Neural progenitor cell (in vitro differentiated cells): ENCODE measurements at regions not wholly inside any gene's neighbourhood (a gene's known extent, or its start where the extent isn't known, plus 50 kb on each side); places are given as distances from the start of the nearest gene placed in this dataset.

ENCODE experiments used
- DNase-seq: peaks from one replicate; pipeline ENCODE4 v3.0.0-alpha.2; 2016; ENCODE audit warnings: low spot score
- H2AFZ ChIP-seq: fragments of 200-600 bp; sonication (generic); replicated peaks from 2 replicates; pipeline ENCODE4 v1.6.1; 2016; ENCODE audit warnings: antibody characterized with exemption
- H3F3A ChIP-seq: fragments of 200-600 bp; sonication (generic); 2 replicates; pipeline ENCODE4 v1.6.1; 2016; ENCODE audit warnings: antibody characterized with exemption, low read depth
- H3K27ac ChIP-seq: fragments of 200-600 bp; sonication (generic); 2 replicates; pipeline ENCODE4 v1.5.1; 2016; ENCODE audit warnings: mild to moderate bottlenecking
- H3K27me3 ChIP-seq: fragments of 200-600 bp; sonication (generic); 2 replicates; pipeline ENCODE4 v1.6.1; 2016; ENCODE audit warnings: mild to moderate bottlenecking, moderate library complexity
- H3K36me3 ChIP-seq: fragments of 200-600 bp; sonication (generic); 2 replicates; pipeline ENCODE4 v1.5.1; 2016
- H3K4me1 ChIP-seq: fragments of 200-600 bp; sonication (generic); 2 replicates; pipeline ENCODE4 v1.6.1; 2016; ENCODE audit warnings: mixed run types
- H3K4me2 ChIP-seq: fragments of 200-600 bp; sonication (generic); 2 replicates; pipeline ENCODE4 v1.6.1; 2016
- H3K4me3 ChIP-seq: fragments of 200-600 bp; sonication (generic); 2 replicates; pipeline ENCODE4 v1.5.1; 2016
- H3K79me2 ChIP-seq: fragments of 200-600 bp; sonication (generic); 2 replicates; pipeline ENCODE4 v1.6.1; 2016; ENCODE audit warnings: low read depth
- H3K9ac ChIP-seq: fragments of 200-600 bp; sonication (generic); 2 replicates; pipeline ENCODE4 v1.6.1; 2016
- H3K9me3 ChIP-seq: fragments of 200-600 bp; sonication (generic); 2 replicates; pipeline ENCODE4 v1.5.1; 2016; ENCODE audit warnings: low read depth
- H4K20me1 ChIP-seq: fragments of 200-600 bp; sonication (generic); 2 replicates; pipeline ENCODE4 v1.6.1; 2016; ENCODE audit warnings: low read depth
- H3K27ac Mint-ChIP-seq: 3 replicates; pipeline ENCODE4 v1.8.0; 2021; ENCODE audit warnings: mixed read lengths
- H3K27me3 Mint-ChIP-seq: 2 replicates; pipeline ENCODE4 v1.8.0; 2022; ENCODE audit warnings: low read depth, mild to moderate bottlenecking, inconsistent platforms, moderate library complexity, mixed read lengths; ENCODE audit not compliant: insufficient read depth
- H3K36me3 Mint-ChIP-seq: 3 replicates; pipeline ENCODE4 v1.8.0; 2021; ENCODE audit warnings: mixed read lengths
- H3K4me1 Mint-ChIP-seq: 3 replicates; pipeline ENCODE4 v1.8.0; 2021; ENCODE audit warnings: mixed read lengths
- H3K4me3 Mint-ChIP-seq: 3 replicates; pipeline ENCODE4 v1.8.0; 2021; ENCODE audit warnings: mild to moderate bottlenecking, moderate library complexity, mixed read lengths
- H3K9me3 Mint-ChIP-seq: 3 replicates; pipeline ENCODE4 v1.8.0; 2020; ENCODE audit warnings: mixed read lengths
- EZH2 ChIP-seq: fragments of 200-600 bp; sonication (generic); IDR thresholded peaks from 2 replicates; pipeline ENCODE4 v1.6.1; 2017; ENCODE audit warnings: antibody characterized with exemption, mild to moderate bottlenecking, moderate library complexity
- EZH2phosphoT487 ChIP-seq: fragments of 200-600 bp; sonication (generic); IDR thresholded peaks from 2 replicates; pipeline ENCODE4 v1.6.1; 2017; ENCODE audit warnings: antibody characterized with exemption
- TF ChIP-seq, protein P1 (sequence below): fragments of 200-600 bp; sonication (generic); IDR thresholded peaks from 2 replicates; pipeline ENCODE4 v1.5.1; 2017; ENCODE audit warnings: antibody characterized with exemption, mild to moderate bottlenecking

DNA sequence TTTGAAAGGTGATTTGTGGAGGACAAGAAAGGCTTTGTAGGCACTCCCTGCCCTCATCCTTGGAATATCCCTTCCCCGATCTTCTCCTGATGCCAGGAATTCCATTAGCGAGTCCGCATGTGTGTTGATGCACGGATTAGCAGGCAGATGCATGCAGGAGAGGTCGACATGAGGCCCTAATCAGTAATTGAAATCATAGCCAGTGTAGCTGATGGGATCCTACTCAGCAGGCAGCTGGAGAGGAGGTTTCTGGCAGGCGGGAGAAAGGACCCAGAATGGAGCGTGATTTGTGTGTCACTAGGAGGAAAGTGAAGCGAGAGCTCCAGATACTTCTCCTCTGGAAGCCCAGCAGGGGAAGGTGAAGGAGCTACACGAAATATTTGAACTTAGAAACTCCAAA is 196.3 kb upstream of the CDH11 start:
- Histone ChIP-seq H2AFZ (no peak overlapping the region), H3K4me3 (no peak overlapping the region), H3K4me1 (peaks cover 23% of the 10 kb centered on the region), H3K9me3 (no peaks in the 10 kb centered on the region), H3K27ac (no peak overlapping the region), H4K20me1 (no peaks in the 10 kb centered on the region), H3K79me2 (no peaks in the 10 kb centered on the region), H3K4me2 (peak overlapping the region; percentile 34), H3F3A (peaks cover 29% of the 10 kb centered on the region), H3K9ac (no peak overlapping the region), H3K27me3 (no peaks in the 10 kb centered on the region), H3K36me3 (no peaks in the 10 kb centered on the region)
- TF ChIP-seq, protein P1, sequence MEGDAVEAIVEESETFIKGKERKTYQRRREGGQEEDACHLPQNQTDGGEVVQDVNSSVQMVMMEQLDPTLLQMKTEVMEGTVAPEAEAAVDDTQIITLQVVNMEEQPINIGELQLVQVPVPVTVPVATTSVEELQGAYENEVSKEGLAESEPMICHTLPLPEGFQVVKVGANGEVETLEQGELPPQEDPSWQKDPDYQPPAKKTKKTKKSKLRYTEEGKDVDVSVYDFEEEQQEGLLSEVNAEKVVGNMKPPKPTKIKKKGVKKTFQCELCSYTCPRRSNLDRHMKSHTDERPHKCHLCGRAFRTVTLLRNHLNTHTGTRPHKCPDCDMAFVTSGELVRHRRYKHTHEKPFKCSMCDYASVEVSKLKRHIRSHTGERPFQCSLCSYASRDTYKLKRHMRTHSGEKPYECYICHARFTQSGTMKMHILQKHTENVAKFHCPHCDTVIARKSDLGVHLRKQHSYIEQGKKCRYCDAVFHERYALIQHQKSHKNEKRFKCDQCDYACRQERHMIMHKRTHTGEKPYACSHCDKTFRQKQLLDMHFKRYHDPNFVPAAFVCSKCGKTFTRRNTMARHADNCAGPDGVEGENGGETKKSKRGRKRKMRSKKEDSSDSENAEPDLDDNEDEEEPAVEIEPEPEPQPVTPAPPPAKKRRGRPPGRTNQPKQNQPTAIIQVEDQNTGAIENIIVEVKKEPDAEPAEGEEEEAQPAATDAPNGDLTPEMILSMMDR, result no peak
- no peak for TF ChIP-seq EZH2phosphoT487
- TF ChIP-seq EZH2, result no peak
- Mint-ChIP-seq H3K36me3 (no peaks in the 10 kb centered on the region), H3K9me3 (peaks cover 7% of the 10 kb centered on the region), H3K4me1 (peaks cover 18% of the 10 kb centered on the region), H3K27ac (no peak overlapping the region), H3K4me3 (peak overlapping the region; percentile 11), H3K27me3 (no peaks in the 10 kb centered on the region)
- peak; percentile 33 for DNase-seq

DNA sequence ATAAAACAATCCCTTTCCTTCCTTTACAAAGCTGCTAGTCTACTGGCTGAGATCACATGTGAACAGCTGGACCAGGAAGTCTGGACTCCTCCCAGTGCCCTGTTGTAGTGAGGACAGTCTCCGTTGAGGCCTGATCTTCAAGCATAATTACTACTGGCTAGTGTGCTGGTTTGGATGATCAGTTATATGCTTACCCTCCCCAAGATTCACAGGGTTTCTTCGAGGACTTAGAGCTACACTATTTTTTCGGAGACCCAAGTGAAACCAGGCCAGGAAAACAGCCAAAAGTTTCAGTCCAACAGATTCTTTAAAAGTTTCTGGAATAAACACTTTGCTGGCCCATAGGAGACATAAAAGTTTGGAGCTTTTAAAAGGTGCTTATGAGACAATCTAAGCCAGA is 194.9 kb upstream of the CDH11 start:
- Mint-ChIP-seq H3K27me3 (no peaks in the 10 kb centered on the region), H3K36me3 (no peaks in the 10 kb centered on the region), H3K4me1 (peaks cover 18% of the 10 kb centered on the region), H3K27ac (no peak overlapping the region), H3K9me3 (peaks cover 7% of the 10 kb centered on the region), H3K4me3 (no peak overlapping the region)
- Histone ChIP-seq H3K4me1 (peaks cover 23% of the 10 kb centered on the region), H3K4me2 (no peak overlapping the region), H4K20me1 (no peaks in the 10 kb centered on the region), H3K9ac (no peak overlapping the region), H3K27me3 (no peaks in the 10 kb centered on the region), H3K79me2 (no peaks in the 10 kb centered on the region), H3K4me3 (no peak overlapping the region), H3K27ac (no peak overlapping the region), H3F3A (peaks cover 29% of the 10 kb centered on the region), H3K9me3 (no peaks in the 10 kb centered on the region), H3K36me3 (no peaks in the 10 kb centered on the region), H2AFZ (no peak overlapping the region)
- no peak for DNase-seq
- no peak for TF ChIP-seq EZH2phosphoT487
- TF ChIP-seq EZH2, result no peak
- TF ChIP-seq, protein P1, result no peak

DNA sequence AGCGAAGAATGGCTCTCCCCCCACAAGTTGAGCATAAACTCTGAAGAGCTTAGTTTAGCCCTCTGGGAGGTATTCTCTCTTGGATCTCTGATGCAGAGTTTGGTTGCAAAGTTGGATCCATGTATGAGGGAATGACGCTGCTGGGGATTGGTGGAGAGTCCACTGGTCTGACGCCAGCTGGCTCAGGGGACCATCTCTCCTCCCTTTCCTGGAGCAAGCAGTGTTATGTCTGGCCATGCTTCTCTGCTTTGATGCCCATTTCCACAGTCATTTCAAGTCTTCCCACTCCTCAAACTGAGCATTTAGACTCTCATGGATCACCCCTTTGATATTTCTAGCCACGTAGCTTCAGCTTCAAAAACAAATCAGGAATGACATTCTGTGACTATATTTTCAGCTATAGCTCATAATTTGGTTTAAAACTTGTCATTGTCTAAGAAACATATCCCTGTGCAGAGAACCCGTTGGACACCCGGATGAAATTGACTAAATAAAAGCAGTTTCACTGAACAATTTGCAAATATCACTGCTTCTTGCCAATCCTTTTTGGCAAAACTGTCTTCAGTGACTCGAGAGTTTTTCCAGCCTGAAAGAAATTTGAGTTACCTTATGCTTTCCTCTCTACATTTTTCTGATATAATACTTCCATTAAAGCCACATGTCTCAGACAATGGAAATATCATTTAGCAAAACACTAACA is 193.4 kb upstream of the CDH11 start:
- Histone ChIP-seq H3K27ac (no peak overlapping the region), H3F3A (peaks cover 22% of the 10 kb centered on the region), H4K20me1 (no peaks in the 10 kb centered on the region), H3K79me2 (no peaks in the 10 kb centered on the region), H3K4me3 (no peak overlapping the region), H3K9me3 (no peaks in the 10 kb centered on the region), H3K4me1 (peaks cover 23% of the 10 kb centered on the region), H3K4me2 (no peak overlapping the region), H3K9ac (no peak overlapping the region), H3K27me3 (no peaks in the 10 kb centered on the region), H2AFZ (no peak overlapping the region), H3K36me3 (no peaks in the 10 kb centered on the region)
- TF ChIP-seq, protein P1, result no peak
- TF ChIP-seq EZH2 (no peak), EZH2phosphoT487 (no peak)
- Mint-ChIP-seq H3K4me3 (no peak overlapping the region), H3K27ac (no peak overlapping the region), H3K4me1 (peaks cover 18% of the 10 kb centered on the region), H3K36me3 (no peaks in the 10 kb centered on the region), H3K9me3 (peaks cover 7% of the 10 kb centered on the region), H3K27me3 (no peaks in the 10 kb centered on the region)
- DNase-seq, result peak; percentile 2
